Stimulated activated CD4-positive, alpha-beta T cell treated with anti-CD3 and anti-CD28 coated beads, Interleukin-15, amount 100 ng/mL, for 48 hours (primary cell): ENCODE measurements at regions not wholly inside any gene's neighbourhood (a gene's known extent, or its start where the extent isn't known, plus 50 kb on each side); places are given as distances from the start of the nearest gene placed in this dataset.
"Not testable (repeated sequence)": the region's sequence is repeated elsewhere in the genome, so short reads cannot be mapped to it uniquely, and the experiment has no call there.

ENCODE experiments used
- DNase-seq, 2 donors: peaks; one replicate each; pipeline ENCODE4 v3.0.0-alpha.2; 2020; ENCODE audit warnings: low read depth in 2 of 2

- no peak for DNase-seq
Observed at GRCh38 chr12:41680155-41680554, 464.5 kb downstream of the GXYLT1 start.

GRCh38 chr12:41663598-41664265, 475.6 kb downstream of the PDZRN4 start:
- DNase-seq: no peak

- DNase-seq: no peak
Observed at GRCh38 chr12:41661141-41661765, 473.1 kb downstream of the PDZRN4 start.

GRCh38 chr12:41656454-41656853, 468.3 kb downstream of the PDZRN4 start:
- DNase-seq: no peak

- no peak for DNase-seq
Observed at GRCh38 chr12:41653386-41654326, 465.5 kb downstream of the PDZRN4 start.

- no peak for DNase-seq
Observed at GRCh38 chr12:41652981-41653380, 464.9 kb downstream of the PDZRN4 start.

GRCh38 chr12:41645624-41646023, 457.5 kb downstream of the PDZRN4 start:
- DNase-seq: no peak

GRCh38 chr12:41642808-41643207, 454.7 kb downstream of the PDZRN4 start:
- DNase-seq: not testable (repeated sequence)

GRCh38 chr12:41636653-41637052, 448.5 kb downstream of the PDZRN4 start:
- no peak for DNase-seq

- no peak for DNase-seq
Observed at GRCh38 chr12:41635626-41636364, 447.7 kb downstream of the PDZRN4 start.

GRCh38 chr12:41634091-41634490, 446.0 kb downstream of the PDZRN4 start:
- no peak for DNase-seq

- DNase-seq: no peak
Observed at GRCh38 chr12:41629611-41630010, 441.5 kb downstream of the PDZRN4 start.

GRCh38 chr12:41627476-41627875, 439.4 kb downstream of the PDZRN4 start:
- DNase-seq: no peak

- DNase-seq: no peak
Observed at GRCh38 chr12:41624571-41624970, 436.5 kb downstream of the PDZRN4 start.
